CD14-positive monocyte (primary cell): ENCODE measurements at regions not wholly inside any gene's neighbourhood (a gene's known extent, or its start where the extent isn't known, plus 50 kb on each side); places are given as distances from the start of the nearest gene placed in this dataset.
A peak's percentile ranks its signal among the peaks of the same experiment; 100 is the strongest.

ENCODE experiments used
- DNase-seq, 3 donors: peaks; one replicate each; pipeline ENCODE4 v3.0.0-alpha.2; 2011 to 2022
- H2AFZ ChIP-seq: 2 replicates; pipeline ENCODE4 v1.6.0; 2012; ENCODE audit warnings: mild to moderate bottlenecking, low read depth, low read length, inconsistent platforms; ENCODE audit not compliant: insufficient read depth, poor library complexity, severe bottlenecking
- H3K27ac ChIP-seq, 2 donors: 1 replicate in 1 of 2; 2 replicates in 1 of 2; pipeline ENCODE4 v1.5.1; 2012 to 2013; ENCODE audit warnings: low read length in 2 of 2, control low read depth in 1 of 2, inconsistent platforms in 1 of 2, low read depth in 1 of 2, mild to moderate bottlenecking in 1 of 2
- H3K27me3 ChIP-seq, 2 donors: one replicate each; pipeline versions ENCODE4 v1.6.0 to v1.6.1; 2011 to 2013; ENCODE audit warnings: low read length in 2 of 2; ENCODE audit not compliant: control insufficient read depth in 2 of 2, insufficient read depth in 2 of 2
- H3K36me3 ChIP-seq, 2 donors: replicated peaks in 1 of 2; 1 replicate in 1 of 2; 2 replicates in 1 of 2; pipeline versions ENCODE4 v1.5.1 to v1.6.1; 2012 to 2013; ENCODE audit warnings: low read length in 2 of 2, control low read depth in 1 of 2, inconsistent platforms in 1 of 2, mild to moderate bottlenecking in 1 of 2; ENCODE audit not compliant: insufficient read depth in 2 of 2, control insufficient read depth in 1 of 2
- H3K4me1 ChIP-seq, 2 donors: 1 replicate in 1 of 2; 2 replicates in 1 of 2; pipeline versions ENCODE4 v1.5.1 to v1.6.1; 2012 to 2013; ENCODE audit warnings: low read length in 2 of 2, control low read depth in 1 of 2, inconsistent platforms in 1 of 2, mild to moderate bottlenecking in 1 of 2, moderate library complexity in 1 of 2; ENCODE audit not compliant: insufficient read depth in 2 of 2, control insufficient read depth in 1 of 2
- H3K4me2 ChIP-seq: replicated peaks from 2 replicates; pipeline ENCODE3; 2012; ENCODE audit warnings: low read length, moderate library complexity, mild to moderate bottlenecking; ENCODE audit not compliant: poor library complexity, severe bottlenecking; ENCODE audit errors: extremely low read depth
- H3K4me3 ChIP-seq, 3 experiments: fragments of 200-600 bp in 1 of 3; sonication (generic) in 1 of 3; replicated peaks in 1 of 3; 1 replicate in 2 of 3; 2 replicates in 1 of 3; pipeline ENCODE4 v1.5.1; 2011 to 2013; ENCODE audit warnings: low read length in 3 of 3, mild to moderate bottlenecking in 3 of 3, control low read depth in 2 of 3, low read depth in 2 of 3, inconsistent platforms in 1 of 3, moderate library complexity in 1 of 3
- H3K79me2 ChIP-seq: 2 replicates; pipeline ENCODE4 v1.6.0; 2012; ENCODE audit warnings: mild to moderate bottlenecking, control low read depth, inconsistent platforms, low read length, moderate library complexity; ENCODE audit not compliant: insufficient read depth
- H3K9ac ChIP-seq: 2 replicates; pipeline ENCODE4 v1.6.0; 2017; ENCODE audit warnings: low read length, mild to moderate bottlenecking; ENCODE audit not compliant: insufficient read depth, poor library complexity, severe bottlenecking
- H3K9me3 ChIP-seq, 2 donors: replicated peaks in 1 of 2; 1 replicate in 1 of 2; 2 replicates in 1 of 2; pipeline versions ENCODE4 v1.5.1 to v1.6.1; 2012 to 2013; ENCODE audit warnings: low read length in 2 of 2, control low read depth in 1 of 2; ENCODE audit not compliant: control insufficient read depth in 1 of 2, insufficient read depth in 1 of 2
- H4K20me1 ChIP-seq: 2 replicates; pipeline ENCODE4 v1.6.0; 2012; ENCODE audit warnings: mild to moderate bottlenecking, low read length, control low read depth, moderate library complexity; ENCODE audit not compliant: insufficient read depth
- H3K27ac Mint-ChIP-seq, 7 donors: one replicate each; pipeline ENCODE4 v1.8.0; 2020; ENCODE audit warnings: mild to moderate bottlenecking in 7 of 7, mixed read lengths in 7 of 7, moderate library complexity in 6 of 7, inconsistent platforms in 2 of 7
- H3K27me3 Mint-ChIP-seq, 3 donors: one replicate each; pipeline ENCODE4 v1.8.0; 2021 to 2022; ENCODE audit warnings: low read depth in 3 of 3, mild to moderate bottlenecking in 3 of 3, mixed read lengths in 3 of 3, moderate library complexity in 3 of 3, inconsistent platforms in 1 of 3
- H3K36me3 Mint-ChIP-seq, 2 donors: one replicate each; pipeline ENCODE4 v1.8.0; 2020; ENCODE audit warnings: mixed read lengths in 2 of 2, inconsistent platforms in 1 of 2, mild to moderate bottlenecking in 1 of 2
- H3K4me1 Mint-ChIP-seq: one replicate; pipeline ENCODE4 v1.8.0; 2020; ENCODE audit warnings: mild to moderate bottlenecking, mixed read lengths
- H3K4me3 Mint-ChIP-seq, 2 donors: one replicate each; pipeline ENCODE4 v1.8.0; 2020; ENCODE audit warnings: mild to moderate bottlenecking in 2 of 2, mixed read lengths in 2 of 2, moderate library complexity in 1 of 2
- H3K9me3 Mint-ChIP-seq, 7 donors: one replicate each; pipeline ENCODE4 v1.8.0; 2020 to 2022; ENCODE audit warnings: mixed read lengths in 7 of 7, mild to moderate bottlenecking in 6 of 7, moderate library complexity in 6 of 7, inconsistent platforms in 2 of 7
- WGBS: methylation state at CpG from one replicate; pipeline ENCODE4 v1.1.5; 2013; ENCODE audit warnings: missing lambda C conversion rate; ENCODE audit not compliant: insufficient coverage; 5-methylcytosine and 5-hydroxymethylcytosine counted together
- intact Hi-C, 2 donors: fragments of 100-400 bp; cut with micrococcal nuclease; formaldehyde crosslinking; loops; one replicate each; pipeline versions ENCODE4 v1.15.0 to v1.15.1; 2023
- TF ChIP-seq, protein P1 (sequence below): fragments of 200-600 bp; IDR thresholded peaks from one replicate; pipeline ENCODE4 v1.8.0; 2022; ENCODE audit warnings: antibody characterized with exemption, mild to moderate bottlenecking

DNA sequence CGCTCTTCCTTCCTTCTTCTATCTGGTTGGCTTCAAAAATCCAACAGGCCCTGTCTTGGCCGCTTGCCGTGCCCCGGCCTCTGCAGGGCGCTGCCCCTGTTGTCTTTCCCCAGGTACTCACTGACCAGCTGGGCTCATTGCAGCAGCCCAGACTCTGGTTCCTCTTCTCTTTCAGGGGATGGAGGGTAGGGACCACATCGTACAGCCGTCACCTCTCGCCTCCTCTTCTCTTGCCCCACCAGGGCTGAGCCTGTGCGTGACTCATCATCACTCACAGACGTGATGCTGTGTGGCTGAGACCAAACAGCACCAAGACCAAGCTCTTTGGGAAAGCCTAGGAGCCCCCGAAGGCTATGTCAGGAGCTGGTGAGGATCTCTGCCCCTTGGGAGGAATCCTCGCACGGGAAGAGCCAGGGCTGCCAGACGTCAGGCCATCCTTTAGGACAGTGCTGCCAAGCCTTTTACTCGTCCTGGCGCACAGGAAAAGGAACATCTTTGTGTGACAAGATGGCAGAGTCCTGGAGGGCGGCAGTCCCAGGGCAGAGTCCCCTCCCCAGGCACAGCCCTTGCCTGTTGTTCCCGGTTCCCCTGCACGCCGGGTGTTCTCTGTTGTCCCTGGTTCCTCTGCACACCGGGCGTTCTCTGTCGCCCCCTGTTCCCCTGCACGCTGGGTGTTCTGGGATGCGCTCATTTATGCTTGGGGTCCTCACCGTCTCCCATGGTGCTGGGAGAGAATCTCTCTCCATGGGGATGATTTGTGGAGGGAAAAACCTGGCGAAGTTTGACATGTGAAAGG is 188.5 kb upstream of the SHH start:
- H4K20me1 ChIP-seq: no peaks in the 10 kb centered on the region
- Mint-ChIP-seq H3K36me3 (no peaks in the 10 kb centered on the region), H3K9me3 (peaks cover 0 to 6% (median 0%) of the 10 kb centered on the region in 7 donors), H3K27ac (no peak overlapping the region), H3K4me3 (no peak overlapping the region), H3K4me1 (peaks cover 16% of the 10 kb centered on the region), H3K27me3 (peaks cover 14 to 17% (median 16%) of the 10 kb centered on the region in 3 donors)
- no peak overlapping the region for H3K27ac ChIP-seq
- H3K4me2 ChIP-seq: no peak overlapping the region
- H3K4me1 ChIP-seq: peaks cover 7 to 14% of the 10 kb centered on the region in 2 donors
- intact Hi-C loops: no loop called here
- H3K27me3 ChIP-seq: peaks cover 0 to 5% of the 10 kb centered on the region in 2 donors
- H3K9ac ChIP-seq: no peak overlapping the region
- no peaks in the 10 kb centered on the region for H3K79me2 ChIP-seq
- H3K4me3 ChIP-seq: no peak overlapping the region
- no peaks in the 10 kb centered on the region for H3K36me3 ChIP-seq
- H2AFZ ChIP-seq: no peak overlapping the region
- no peak for DNase-seq
- TF ChIP-seq, protein P1, sequence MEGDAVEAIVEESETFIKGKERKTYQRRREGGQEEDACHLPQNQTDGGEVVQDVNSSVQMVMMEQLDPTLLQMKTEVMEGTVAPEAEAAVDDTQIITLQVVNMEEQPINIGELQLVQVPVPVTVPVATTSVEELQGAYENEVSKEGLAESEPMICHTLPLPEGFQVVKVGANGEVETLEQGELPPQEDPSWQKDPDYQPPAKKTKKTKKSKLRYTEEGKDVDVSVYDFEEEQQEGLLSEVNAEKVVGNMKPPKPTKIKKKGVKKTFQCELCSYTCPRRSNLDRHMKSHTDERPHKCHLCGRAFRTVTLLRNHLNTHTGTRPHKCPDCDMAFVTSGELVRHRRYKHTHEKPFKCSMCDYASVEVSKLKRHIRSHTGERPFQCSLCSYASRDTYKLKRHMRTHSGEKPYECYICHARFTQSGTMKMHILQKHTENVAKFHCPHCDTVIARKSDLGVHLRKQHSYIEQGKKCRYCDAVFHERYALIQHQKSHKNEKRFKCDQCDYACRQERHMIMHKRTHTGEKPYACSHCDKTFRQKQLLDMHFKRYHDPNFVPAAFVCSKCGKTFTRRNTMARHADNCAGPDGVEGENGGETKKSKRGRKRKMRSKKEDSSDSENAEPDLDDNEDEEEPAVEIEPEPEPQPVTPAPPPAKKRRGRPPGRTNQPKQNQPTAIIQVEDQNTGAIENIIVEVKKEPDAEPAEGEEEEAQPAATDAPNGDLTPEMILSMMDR: no peak
- H3K9me3 ChIP-seq: no peaks in the 10 kb centered on the region
- WGBS: 94% methylated on average over 16 of the region's 27 CpGs

DNA sequence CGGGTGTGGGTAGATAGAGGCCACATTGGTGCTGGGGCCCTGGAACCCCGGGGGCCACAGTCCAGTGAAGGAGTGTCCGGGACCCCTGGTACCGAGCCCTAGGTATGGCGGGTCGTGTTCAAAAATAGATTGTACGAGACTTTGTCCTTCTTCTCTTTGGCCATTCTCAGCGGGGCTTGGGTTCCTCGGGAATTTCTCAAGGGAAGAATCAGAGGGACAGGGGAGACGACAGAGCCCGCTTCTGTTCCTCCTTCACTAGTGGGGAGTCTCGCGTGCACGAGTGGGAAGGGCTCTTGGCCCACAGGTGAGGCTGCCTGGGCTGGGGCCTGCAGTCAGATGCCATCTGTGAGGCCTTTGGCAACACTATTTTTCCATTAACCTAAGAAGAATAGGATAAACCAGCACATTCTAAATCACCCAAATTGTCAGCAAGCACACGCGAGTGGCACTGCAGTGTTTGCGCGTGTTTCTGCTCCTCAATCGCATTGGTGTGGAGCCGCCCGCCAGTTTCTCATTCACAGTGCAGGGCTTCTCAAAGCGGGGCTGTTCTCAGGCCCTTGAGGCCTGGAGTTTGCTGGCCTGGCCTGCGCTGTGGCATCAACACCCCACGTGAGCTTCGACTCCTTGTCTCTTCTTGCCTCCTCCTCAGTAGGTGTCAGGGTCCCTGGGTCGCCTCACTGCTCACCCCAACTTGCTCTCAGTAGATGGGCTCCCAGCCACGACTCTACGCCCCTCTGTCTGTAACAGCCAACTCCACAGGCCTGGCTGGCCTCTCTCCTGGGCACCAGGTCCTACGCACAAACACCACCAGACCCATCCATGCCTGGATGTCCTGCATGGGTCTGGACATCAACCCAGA is 187.6 kb upstream of the SHH start:
- no peaks in the 10 kb centered on the region for H3K79me2 ChIP-seq
- H4K20me1 ChIP-seq: no peaks in the 10 kb centered on the region
- intact Hi-C loops: no loop called here
- peaks cover 16 to 17% (median 17%) of the 10 kb centered on the region in 3 donors for H3K27me3 Mint-ChIP-seq
- H3K9ac ChIP-seq: no peak overlapping the region
- peaks cover 0 to 6% (median 0%) of the 10 kb centered on the region in 7 donors for H3K9me3 Mint-ChIP-seq
- H3K4me3 ChIP-seq: no peak overlapping the region
- H2AFZ ChIP-seq: no peak overlapping the region
- H3K36me3 Mint-ChIP-seq: no peaks in the 10 kb centered on the region
- WGBS: 98% methylated on average over 23 of the region's 29 CpGs
- H3K27ac Mint-ChIP-seq: peak overlapping the region in 1 of 7 donors; percentile 33
- H3K27me3 ChIP-seq: peaks cover 0 to 5% of the 10 kb centered on the region in 2 donors
- no peak for DNase-seq
- TF ChIP-seq, protein P1: no peak
- H3K9me3 ChIP-seq: no peaks in the 10 kb centered on the region
- peaks cover 23% of the 10 kb centered on the region for H3K4me1 Mint-ChIP-seq
- H3K4me1 ChIP-seq: peaks cover 7 to 20% of the 10 kb centered on the region in 2 donors
- H3K36me3 ChIP-seq: no peaks in the 10 kb centered on the region
- H3K4me2 ChIP-seq: no peak overlapping the region
- no peak overlapping the region for H3K27ac ChIP-seq
- no peak overlapping the region for H3K4me3 Mint-ChIP-seq
